MCF 10A (cell line): ENCODE measurements at regions not wholly inside any gene's neighbourhood (a gene's known extent, or its start where the extent isn't known, plus 50 kb on each side); places are given as distances from the start of the nearest gene placed in this dataset.

Source experiments
- BruUV-seq: library from RNA; stranded (reverse); fragments of 400-500 nt; replicated peaks from 2 replicates; lab custom pipeline; 2021; lab: Mats Ljungman, UMichigan
- CTCF ChIA-PET: fragments of 300-600 bp; sonication (Branson Sonifier 250); formaldehyde crosslinking; extraction: SDS; loops from one replicate; lab custom pipeline; 2021; ENCODE audit warnings: antibody characterized with exemption, inconsistent platforms; lab: Yijun Ruan, JAX
- POLR2A ChIA-PET: fragments of 300-600, 350-650 bp; sonication (Branson Sonifier 250); formaldehyde crosslinking; extraction: SDS; loops from one replicate; lab custom pipeline; 2020; ENCODE audit warnings: antibody characterized with exemption, inconsistent platforms; lab: Yijun Ruan, JAX
- DNase-seq: peaks from one replicate; pipeline ENCODE4 v3.0.0-alpha.2; 2018; ENCODE audit not compliant: unreplicated experiment
- H3K27ac Mint-ChIP-seq: one replicate; pipeline ENCODE4 v1.8.0; 2022; ENCODE audit warnings: mild to moderate bottlenecking, low read depth, mixed read lengths; ENCODE audit not compliant: unreplicated experiment
- H3K27me3 Mint-ChIP-seq: one replicate; pipeline ENCODE4 v1.8.0; 2022; ENCODE audit warnings: mixed read lengths; ENCODE audit not compliant: insufficient read depth, unreplicated experiment
- H3K36me3 Mint-ChIP-seq: one replicate; pipeline ENCODE4 v1.8.0; 2022; ENCODE audit warnings: mild to moderate bottlenecking, moderate library complexity, mixed read lengths; ENCODE audit not compliant: insufficient read depth, unreplicated experiment
- H3K4me1 Mint-ChIP-seq: one replicate; pipeline ENCODE4 v1.8.0; 2022; ENCODE audit warnings: mixed read lengths; ENCODE audit not compliant: insufficient read depth, unreplicated experiment
- H3K4me3 Mint-ChIP-seq: one replicate; pipeline ENCODE4 v1.8.0; 2022; ENCODE audit warnings: mild to moderate bottlenecking, moderate library complexity, mixed read lengths; ENCODE audit not compliant: unreplicated experiment
- H3K9me3 Mint-ChIP-seq: one replicate; pipeline ENCODE4 v1.8.0; 2022; ENCODE audit warnings: mixed read lengths; ENCODE audit not compliant: unreplicated experiment
- intact Hi-C: fragments of 100-400 bp; cut with micrococcal nuclease; formaldehyde crosslinking; loops from 2 replicates; pipeline ENCODE4 v1.14.1; 2022
- TF ChIP-seq, protein P1 (sequence below): fragments of 200-600 bp; IDR thresholded peaks from one replicate; pipeline ENCODE4 v1.8.0; 2022; ENCODE audit warnings: antibody characterized with exemption, mild to moderate bottlenecking; ENCODE audit not compliant: unreplicated experiment

DNA sequence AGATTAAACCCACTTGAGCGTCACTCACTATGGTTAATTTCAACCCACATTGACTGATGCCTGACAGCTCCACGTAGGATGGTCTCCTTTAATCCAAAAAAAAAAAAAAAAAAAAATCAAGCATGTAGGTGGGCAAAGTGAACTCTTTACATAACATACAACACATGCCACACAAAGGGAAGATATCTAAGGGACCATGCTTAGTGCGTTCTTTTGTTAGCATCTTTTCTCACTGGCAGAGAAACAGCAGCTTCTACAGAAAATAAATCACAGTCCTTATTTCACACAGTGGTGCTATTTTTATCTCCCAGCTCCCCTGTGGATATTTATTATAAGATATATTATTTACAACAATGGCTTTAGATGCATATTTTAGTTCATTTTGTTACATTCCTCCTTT, 652.0 kb upstream of the CELF2 start:
- DNase-seq: no peak
- H3K27ac Mint-ChIP-seq: no peak overlapping the region
- no TSS peak for BruUV-seq
- intact Hi-C loops: no loop called here
- ChIA-PET POLR2A (no interaction called here), CTCF (interaction anchor here (1.3 kb wide), 1 partner anchor 10 kb away, joined by 3 read pairs; no protein-coding TSS in a partner anchor)
- H3K9me3 Mint-ChIP-seq: no peaks in the 10 kb centered on the region
- H3K4me1 Mint-ChIP-seq: peaks cover 8% of the 10 kb centered on the region
- H3K4me3 Mint-ChIP-seq: no peak overlapping the region
- no peaks in the 10 kb centered on the region for H3K36me3 Mint-ChIP-seq
- H3K27me3 Mint-ChIP-seq: no peaks in the 10 kb centered on the region
- TF ChIP-seq, protein P1, sequence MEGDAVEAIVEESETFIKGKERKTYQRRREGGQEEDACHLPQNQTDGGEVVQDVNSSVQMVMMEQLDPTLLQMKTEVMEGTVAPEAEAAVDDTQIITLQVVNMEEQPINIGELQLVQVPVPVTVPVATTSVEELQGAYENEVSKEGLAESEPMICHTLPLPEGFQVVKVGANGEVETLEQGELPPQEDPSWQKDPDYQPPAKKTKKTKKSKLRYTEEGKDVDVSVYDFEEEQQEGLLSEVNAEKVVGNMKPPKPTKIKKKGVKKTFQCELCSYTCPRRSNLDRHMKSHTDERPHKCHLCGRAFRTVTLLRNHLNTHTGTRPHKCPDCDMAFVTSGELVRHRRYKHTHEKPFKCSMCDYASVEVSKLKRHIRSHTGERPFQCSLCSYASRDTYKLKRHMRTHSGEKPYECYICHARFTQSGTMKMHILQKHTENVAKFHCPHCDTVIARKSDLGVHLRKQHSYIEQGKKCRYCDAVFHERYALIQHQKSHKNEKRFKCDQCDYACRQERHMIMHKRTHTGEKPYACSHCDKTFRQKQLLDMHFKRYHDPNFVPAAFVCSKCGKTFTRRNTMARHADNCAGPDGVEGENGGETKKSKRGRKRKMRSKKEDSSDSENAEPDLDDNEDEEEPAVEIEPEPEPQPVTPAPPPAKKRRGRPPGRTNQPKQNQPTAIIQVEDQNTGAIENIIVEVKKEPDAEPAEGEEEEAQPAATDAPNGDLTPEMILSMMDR: no peak

DNA sequence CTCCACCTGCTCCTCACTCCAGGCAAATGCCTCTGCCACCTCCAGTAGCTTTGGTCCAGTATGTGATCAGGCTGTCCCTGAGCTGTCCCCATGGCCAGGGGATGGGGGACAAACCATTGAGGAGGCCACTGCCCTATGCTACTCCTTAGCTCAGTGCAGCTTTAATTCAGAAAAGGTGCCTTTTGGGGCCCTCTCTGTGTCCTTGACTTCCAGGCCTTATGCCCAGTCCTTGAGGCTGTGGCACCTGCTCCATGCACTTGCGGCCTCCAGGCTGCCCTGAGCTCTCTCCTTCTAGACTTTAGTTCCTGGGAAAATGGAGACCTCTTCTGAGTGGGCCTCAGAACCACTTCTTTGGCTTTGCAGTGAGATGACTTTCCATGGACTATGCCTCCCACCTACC, 650.8 kb upstream of the CELF2 start:
- DNase-seq: no peak

DNA sequence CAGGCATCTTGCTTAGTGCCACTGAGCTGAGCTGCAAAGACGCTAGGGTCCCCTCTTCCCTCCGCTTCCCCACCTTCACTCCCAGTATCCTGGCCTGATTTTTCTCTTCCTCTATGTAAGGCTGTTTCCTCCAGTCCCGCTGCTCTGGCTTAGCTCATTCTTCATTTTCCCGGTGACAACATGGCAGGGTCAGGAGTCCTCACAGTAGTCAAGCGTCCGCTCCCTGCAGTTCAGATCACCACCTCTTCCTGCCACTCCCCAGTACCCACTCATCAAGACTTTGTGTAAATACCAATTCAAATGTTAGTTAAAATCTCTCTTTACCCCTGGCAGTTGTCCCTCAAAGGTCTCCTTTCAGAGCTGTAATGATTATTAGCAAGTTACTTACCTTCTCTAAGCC, 650.4 kb upstream of the CELF2 start:
- H3K27ac Mint-ChIP-seq: no peak overlapping the region
- H3K27me3 Mint-ChIP-seq: no peaks in the 10 kb centered on the region
- intact Hi-C loops: no loop called here
- POLR2A ChIA-PET: interaction anchor here (0.8 to 1.1 kb wide), 2 partner anchors 11 to 14 kb away, joined by 3 read pairs; no protein-coding TSS in a partner anchor
- DNase-seq: no peak
- BruUV-seq: no TSS peak
- TF ChIP-seq, protein P1: no peak
- CTCF ChIA-PET: interaction anchor here (0.5 to 0.7 kb wide), 4 partner anchors 58 to 759 kb away, joined by 3 to 4 read pairs (median 3); no protein-coding TSS in a partner anchor
- no peak overlapping the region for H3K4me3 Mint-ChIP-seq
- no peaks in the 10 kb centered on the region for H3K36me3 Mint-ChIP-seq
- H3K9me3 Mint-ChIP-seq: no peaks in the 10 kb centered on the region
- H3K4me1 Mint-ChIP-seq: peaks cover 8% of the 10 kb centered on the region

More for the DNA sequence above, 650.8 kb upstream of the CELF2 start:
- TF ChIP-seq, protein P1: no peak
- Mint-ChIP-seq H3K4me1 (peaks cover 8% of the 10 kb centered on the region), H3K27me3 (no peaks in the 10 kb centered on the region), H3K27ac (no peak overlapping the region), H3K9me3 (no peaks in the 10 kb centered on the region), H3K36me3 (no peaks in the 10 kb centered on the region), H3K4me3 (no peak overlapping the region)
- BruUV-seq: no TSS peak
- intact Hi-C loops: no loop called here
- POLR2A ChIA-PET: no interaction called here
- CTCF ChIA-PET: interaction anchor here (0.5 to 0.7 kb wide), 2 partner anchors 670 to 758 kb away, joined by 3 read pairs; no protein-coding TSS in a partner anchor

DNA sequence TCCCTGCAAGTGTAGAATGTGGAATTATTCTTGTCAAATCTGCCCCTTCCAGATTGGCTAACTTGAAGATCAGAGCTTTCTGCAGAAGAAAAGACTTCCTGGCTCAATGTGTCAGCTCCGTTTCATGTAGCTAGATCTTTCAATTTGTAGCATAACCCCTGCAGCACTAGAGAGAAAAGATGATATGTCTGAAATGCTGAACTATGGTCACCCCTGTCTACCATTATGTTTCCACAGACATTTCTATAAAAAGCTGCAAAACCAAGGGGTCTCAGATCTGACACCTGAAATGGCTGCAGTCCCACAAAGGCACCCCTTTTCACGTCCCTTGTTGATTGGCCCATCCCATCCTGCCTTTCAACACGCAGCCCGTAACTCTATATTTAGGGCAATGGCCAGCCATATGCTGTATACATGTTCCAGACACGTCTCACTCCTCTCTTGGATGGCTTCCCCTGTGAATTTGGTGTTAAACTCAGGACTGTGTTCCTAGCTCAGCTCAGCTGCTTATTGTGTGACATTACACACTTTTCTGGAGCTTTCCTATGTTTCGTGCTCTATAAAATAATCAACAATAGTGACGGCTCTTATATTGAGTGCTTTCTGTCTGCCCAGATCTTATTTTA, 648.6 kb upstream of the CELF2 start:
- CTCF ChIA-PET: no interaction called here
- Mint-ChIP-seq H3K4me1 (no peaks in the 10 kb centered on the region), H3K36me3 (no peaks in the 10 kb centered on the region), H3K27me3 (no peaks in the 10 kb centered on the region), H3K4me3 (no peak overlapping the region), H3K9me3 (no peaks in the 10 kb centered on the region), H3K27ac (no peak overlapping the region)
- POLR2A ChIA-PET: interaction anchor here (0.6 to 1.4 kb wide), 3 partner anchors 9 to 420 kb away, joined by 3 to 4 read pairs (median 3); no protein-coding TSS in a partner anchor
- no TSS peak for BruUV-seq
- no peak for DNase-seq
- intact Hi-C loops: no loop called here
- TF ChIP-seq, protein P1: no peak
